HL-60 (cell line): ENCODE measurements at regions not wholly inside any gene's neighbourhood (a gene's known extent, or its start where the extent isn't known, plus 50 kb on each side); places are given as distances from the start of the nearest gene placed in this dataset.

Experiments
- DNase-seq, 2 experiments: peaks; one replicate each; pipeline ENCODE4 v3.0.0-alpha.2; 2010 to 2020; ENCODE audit warnings: low read depth in 1 of 2, low spot score in 1 of 2
- H3K27ac ChIP-seq: fragments of 250-450 bp; sonication (Bioruptor Pico); replicated peaks from 2 replicates; pipeline ENCODE4 v1.5.1; 2020; ENCODE audit warnings: mild to moderate bottlenecking, moderate library complexity
- H3K27me3 ChIP-seq: fragments of 250-450 bp; sonication (Bioruptor Pico); 2 replicates; pipeline ENCODE4 v1.5.1; 2021; ENCODE audit warnings: mild to moderate bottlenecking, moderate library complexity; ENCODE audit not compliant: insufficient read depth, poor library complexity, severe bottlenecking
- H3K4me3 ChIP-seq: replicated peaks from 2 replicates; pipeline ENCODE4 v1.5.1; 2011; ENCODE audit warnings: mild to moderate bottlenecking, control low read depth, low read length; ENCODE audit not compliant: insufficient read depth
- CTCF ChIP-seq: IDR thresholded peaks from one replicate; pipeline ENCODE4 v1.5.1; 2011; ENCODE audit warnings: low read length, control low read depth, inconsistent platforms; ENCODE audit not compliant: insufficient read depth
- GABPA ChIP-seq: IDR thresholded peaks from 2 replicates; pipeline ENCODE4 v1.6.1; 2012; ENCODE audit warnings: low read depth
- POLR2AphosphoS5 ChIP-seq: IDR thresholded peaks from 2 replicates; pipeline ENCODE4 v1.6.1; 2012; ENCODE audit warnings: low read depth
- SPI1 ChIP-seq: IDR thresholded peaks from 2 replicates; pipeline ENCODE4 v1.6.1; 2012; ENCODE audit warnings: low read depth, mild to moderate bottlenecking, borderline replicate concordance
- TF ChIP-seq, protein P1 (sequence below): IDR thresholded peaks from 2 replicates; pipeline ENCODE4 v1.6.1; 2012; ENCODE audit warnings: low read depth; ENCODE audit not compliant: insufficient replicate concordance

DNA sequence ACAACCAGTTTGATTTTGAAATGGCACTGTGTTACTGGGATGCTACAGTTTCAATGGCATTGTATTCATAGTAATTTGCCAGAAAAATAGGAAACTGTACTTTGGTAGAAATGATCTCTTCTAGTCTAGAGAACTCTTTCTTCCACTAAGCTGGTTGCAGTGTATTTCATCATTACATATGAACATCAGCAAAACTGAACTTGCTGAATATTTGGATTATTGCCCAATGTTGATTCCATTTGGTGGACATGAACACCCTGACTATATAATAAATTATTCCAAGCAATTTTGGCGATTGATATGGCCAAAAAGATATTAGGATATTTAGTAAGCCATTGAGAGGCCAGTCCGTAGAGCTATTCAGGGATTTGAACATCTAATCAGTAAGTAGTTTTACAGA is 191.8 kb upstream of the CXorf66 start:
- no peaks in the 10 kb centered on the region for H3K27me3 ChIP-seq
- H3K27ac ChIP-seq: no peak overlapping the region
- no peak overlapping the region for H3K4me3 ChIP-seq
- TF ChIP-seq POLR2AphosphoS5 (no peak), CTCF (no peak), SPI1 (no peak), GABPA (no peak)
- TF ChIP-seq, protein P1, sequence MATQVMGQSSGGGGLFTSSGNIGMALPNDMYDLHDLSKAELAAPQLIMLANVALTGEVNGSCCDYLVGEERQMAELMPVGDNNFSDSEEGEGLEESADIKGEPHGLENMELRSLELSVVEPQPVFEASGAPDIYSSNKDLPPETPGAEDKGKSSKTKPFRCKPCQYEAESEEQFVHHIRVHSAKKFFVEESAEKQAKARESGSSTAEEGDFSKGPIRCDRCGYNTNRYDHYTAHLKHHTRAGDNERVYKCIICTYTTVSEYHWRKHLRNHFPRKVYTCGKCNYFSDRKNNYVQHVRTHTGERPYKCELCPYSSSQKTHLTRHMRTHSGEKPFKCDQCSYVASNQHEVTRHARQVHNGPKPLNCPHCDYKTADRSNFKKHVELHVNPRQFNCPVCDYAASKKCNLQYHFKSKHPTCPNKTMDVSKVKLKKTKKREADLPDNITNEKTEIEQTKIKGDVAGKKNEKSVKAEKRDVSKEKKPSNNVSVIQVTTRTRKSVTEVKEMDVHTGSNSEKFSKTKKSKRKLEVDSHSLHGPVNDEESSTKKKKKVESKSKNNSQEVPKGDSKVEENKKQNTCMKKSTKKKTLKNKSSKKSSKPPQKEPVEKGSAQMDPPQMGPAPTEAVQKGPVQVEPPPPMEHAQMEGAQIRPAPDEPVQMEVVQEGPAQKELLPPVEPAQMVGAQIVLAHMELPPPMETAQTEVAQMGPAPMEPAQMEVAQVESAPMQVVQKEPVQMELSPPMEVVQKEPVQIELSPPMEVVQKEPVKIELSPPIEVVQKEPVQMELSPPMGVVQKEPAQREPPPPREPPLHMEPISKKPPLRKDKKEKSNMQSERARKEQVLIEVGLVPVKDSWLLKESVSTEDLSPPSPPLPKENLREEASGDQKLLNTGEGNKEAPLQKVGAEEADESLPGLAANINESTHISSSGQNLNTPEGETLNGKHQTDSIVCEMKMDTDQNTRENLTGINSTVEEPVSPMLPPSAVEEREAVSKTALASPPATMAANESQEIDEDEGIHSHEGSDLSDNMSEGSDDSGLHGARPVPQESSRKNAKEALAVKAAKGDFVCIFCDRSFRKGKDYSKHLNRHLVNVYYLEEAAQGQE: no peak
- no peak for DNase-seq

DNA sequence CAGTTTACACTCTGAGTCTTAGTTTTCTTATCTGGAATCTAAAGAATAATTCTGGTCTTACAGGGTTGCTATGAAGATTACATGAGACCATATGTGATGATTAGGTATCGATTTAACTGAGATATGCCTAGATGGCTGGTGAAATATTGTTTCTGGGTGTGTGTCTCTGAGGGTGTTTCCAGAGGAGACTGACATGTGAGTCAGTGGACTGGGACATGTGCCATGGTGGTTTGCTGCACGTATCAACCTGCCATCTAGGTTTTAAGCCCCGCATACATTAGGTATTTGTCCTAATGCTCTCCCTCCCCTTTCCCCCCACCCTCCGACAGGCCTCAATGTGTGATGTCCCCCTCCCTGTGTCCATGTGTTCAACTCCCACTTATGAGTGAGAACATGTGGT is 186.0 kb upstream of the CXorf66 start:
- TF ChIP-seq, protein P1: no peak
- TF ChIP-seq CTCF: no peak
- no peak overlapping the region for H3K4me3 ChIP-seq
- no peak overlapping the region for H3K27ac ChIP-seq
- no peak for DNase-seq
- H3K27me3 ChIP-seq: no peaks in the 10 kb centered on the region

- Histone ChIP-seq H3K27ac (no peak overlapping the region), H3K4me3 (no peak overlapping the region), H3K27me3 (no peaks in the 10 kb centered on the region)
- no peak for TF ChIP-seq SPI1
- TF ChIP-seq CTCF: no peak
- TF ChIP-seq, protein P1: no peak
- no peak for TF ChIP-seq GABPA
- no peak for DNase-seq
Observed at GRCh38 chrX:140149761-140150160, 184.4 kb upstream of the CXorf66 start.
